Neuron (in vitro differentiated cells): ENCODE measurements at regions not wholly inside any gene's neighbourhood (a gene's known extent, or its start where the extent isn't known, plus 50 kb on each side); places are given as distances from the start of the nearest gene placed in this dataset.
A peak's percentile ranks its signal among the peaks of the same experiment; 100 is the strongest.

ENCODE experiments used
- H2AFZ ChIP-seq: one replicate; pipeline ENCODE4 v1.6.1; 2013; ENCODE audit warnings: low read depth, mild to moderate bottlenecking, inconsistent platforms, low read length, moderate library complexity
- H3K27me3 ChIP-seq: one replicate; pipeline ENCODE4 v1.6.1; 2013; ENCODE audit warnings: low read length; ENCODE audit not compliant: insufficient read depth
- H3K36me3 ChIP-seq: one replicate; pipeline ENCODE4 v1.6.1; 2013; ENCODE audit warnings: low read length; ENCODE audit not compliant: insufficient read depth
- H3K4me1 ChIP-seq: one replicate; pipeline ENCODE4 v1.6.1; 2013; ENCODE audit warnings: low read length; ENCODE audit not compliant: insufficient read depth
- H3K4me3 ChIP-seq: 2 replicates; pipeline ENCODE4 v1.5.1; 2013; ENCODE audit warnings: mild to moderate bottlenecking, low read length, moderate library complexity
- H3K9me3 ChIP-seq: one replicate; pipeline ENCODE4 v1.6.1; 2013; ENCODE audit warnings: low read length

GRCh38 chr9:29511680-29512079 lies 1938.4 kb upstream of the C9orf72 start:
- Histone ChIP-seq H3K4me3 (no peak overlapping the region), H3K36me3 (no peaks in the 10 kb centered on the region), H2AFZ (no peak overlapping the region), H3K4me1 (peaks cover 16% of the 10 kb centered on the region), H3K27me3 (no peaks in the 10 kb centered on the region), H3K9me3 (peaks cover 2% of the 10 kb centered on the region)

GRCh38 chr9:29514336-29514735 lies 1941.1 kb upstream of the C9orf72 start:
- Histone ChIP-seq H2AFZ (peak overlapping the region; percentile 1), H3K4me1 (peaks cover 16% of the 10 kb centered on the region), H3K9me3 (peaks cover 2% of the 10 kb centered on the region), H3K36me3 (no peaks in the 10 kb centered on the region), H3K27me3 (no peaks in the 10 kb centered on the region), H3K4me3 (no peak overlapping the region)

GRCh38 chr9:29514862-29515261 lies 1941.6 kb upstream of the C9orf72 start:
- Histone ChIP-seq H3K36me3 (no peaks in the 10 kb centered on the region), H3K4me3 (no peak overlapping the region), H3K9me3 (peaks cover under 1% of the 10 kb centered on the region), H3K4me1 (peaks cover 16% of the 10 kb centered on the region), H3K27me3 (no peaks in the 10 kb centered on the region), H2AFZ (peak overlapping the region; percentile 1)

- H3K36me3 ChIP-seq, result no peaks in the 10 kb centered on the region
- no peaks in the 10 kb centered on the region for H3K27me3 ChIP-seq
- no peaks in the 10 kb centered on the region for H3K4me1 ChIP-seq
- no peaks in the 10 kb centered on the region for H3K9me3 ChIP-seq
- no peak overlapping the region for H3K4me3 ChIP-seq
- H2AFZ ChIP-seq, result no peak overlapping the region
These were observed 1975.2 kb upstream of the C9orf72 start for GRCh38 chr9:29548436-29548835.

GRCh38 chr9:29555502-29555901 lies 1982.2 kb upstream of the C9orf72 start:
- Histone ChIP-seq H3K4me3 (no peak overlapping the region), H3K9me3 (no peaks in the 10 kb centered on the region), H3K4me1 (no peaks in the 10 kb centered on the region), H2AFZ (no peak overlapping the region), H3K36me3 (no peaks in the 10 kb centered on the region), H3K27me3 (no peaks in the 10 kb centered on the region)

GRCh38 chr9:29556317-29556716 lies 1983.0 kb upstream of the C9orf72 start:
- no peaks in the 10 kb centered on the region for H3K36me3 ChIP-seq
- H3K4me3 ChIP-seq, result no peak overlapping the region
- no peaks in the 10 kb centered on the region for H3K4me1 ChIP-seq
- H3K27me3 ChIP-seq, result no peaks in the 10 kb centered on the region
- H3K9me3 ChIP-seq, result no peaks in the 10 kb centered on the region
- no peak overlapping the region for H2AFZ ChIP-seq

- Histone ChIP-seq H3K27me3 (no peaks in the 10 kb centered on the region), H3K36me3 (no peaks in the 10 kb centered on the region), H3K4me3 (no peak overlapping the region), H2AFZ (no peak overlapping the region), H3K4me1 (no peaks in the 10 kb centered on the region), H3K9me3 (no peaks in the 10 kb centered on the region)
These were observed 1983.5 kb upstream of the C9orf72 start for GRCh38 chr9:29556746-29557145.

- H2AFZ ChIP-seq, result no peak overlapping the region
- H3K9me3 ChIP-seq, result no peaks in the 10 kb centered on the region
- H3K27me3 ChIP-seq, result no peaks in the 10 kb centered on the region
- H3K4me3 ChIP-seq, result no peak overlapping the region
- no peaks in the 10 kb centered on the region for H3K4me1 ChIP-seq
- no peaks in the 10 kb centered on the region for H3K36me3 ChIP-seq
These were observed 1991.3 kb upstream of the C9orf72 start for GRCh38 chr9:29564564-29564963.

- H3K4me3 ChIP-seq, result no peak overlapping the region
- H3K4me1 ChIP-seq, result no peaks in the 10 kb centered on the region
- no peaks in the 10 kb centered on the region for H3K9me3 ChIP-seq
- no peaks in the 10 kb centered on the region for H3K36me3 ChIP-seq
- H2AFZ ChIP-seq, result no peak overlapping the region
- H3K27me3 ChIP-seq, result no peaks in the 10 kb centered on the region
These were observed 2001.9 kb upstream of the C9orf72 start for GRCh38 chr9:29575219-29575618.

GRCh38 chr9:29588361-29588760 lies 2015.1 kb upstream of the C9orf72 start:
- Histone ChIP-seq H3K4me3 (no peak overlapping the region), H3K9me3 (no peaks in the 10 kb centered on the region), H3K36me3 (no peaks in the 10 kb centered on the region), H3K27me3 (no peaks in the 10 kb centered on the region), H3K4me1 (no peaks in the 10 kb centered on the region), H2AFZ (no peak overlapping the region)

- H3K4me1 ChIP-seq, result no peaks in the 10 kb centered on the region
- no peak overlapping the region for H2AFZ ChIP-seq
- no peaks in the 10 kb centered on the region for H3K9me3 ChIP-seq
- H3K4me3 ChIP-seq, result no peak overlapping the region
- H3K36me3 ChIP-seq, result no peaks in the 10 kb centered on the region
- no peaks in the 10 kb centered on the region for H3K27me3 ChIP-seq
These were observed 2036.0 kb upstream of the C9orf72 start for GRCh38 chr9:29609282-29609681.

- Histone ChIP-seq H3K9me3 (no peaks in the 10 kb centered on the region), H3K36me3 (no peaks in the 10 kb centered on the region), H3K4me1 (peaks cover 5% of the 10 kb centered on the region), H3K27me3 (no peaks in the 10 kb centered on the region), H2AFZ (no peak overlapping the region), H3K4me3 (no peak overlapping the region)
These were observed 2040.5 kb upstream of the C9orf72 start for GRCh38 chr9:29613773-29614172.

- no peaks in the 10 kb centered on the region for H3K36me3 ChIP-seq
These were observed 2043.6 kb upstream of the C9orf72 start for GRCh38 chr9:29616844-29617243.

GRCh38 chr9:29625292-29625731 lies 2052.0 kb upstream of the C9orf72 start:
- no peaks in the 10 kb centered on the region for H3K9me3 ChIP-seq
- H3K4me3 ChIP-seq, result no peak overlapping the region

More at GRCh38 chr9:29616844-29617243, 2043.6 kb upstream of the C9orf72 start:
- Histone ChIP-seq H3K9me3 (no peaks in the 10 kb centered on the region), H3K4me3 (no peak overlapping the region), H3K4me1 (peaks cover 5% of the 10 kb centered on the region), H2AFZ (no peak overlapping the region), H3K27me3 (no peaks in the 10 kb centered on the region)

More at GRCh38 chr9:29625292-29625731, 2052.0 kb upstream of the C9orf72 start:
- H3K27me3 ChIP-seq, result no peaks in the 10 kb centered on the region
- H3K36me3 ChIP-seq, result no peaks in the 10 kb centered on the region
- H3K4me1 ChIP-seq, result no peaks in the 10 kb centered on the region
- no peak overlapping the region for H2AFZ ChIP-seq
